NOMO-1 treated with dmso at 0.1 percent for 144 hours (cell line): ENCODE measurements at regions not wholly inside any gene's neighbourhood (a gene's known extent, or its start where the extent isn't known, plus 50 kb on each side); places are given as distances from the start of the nearest gene placed in this dataset.

Source experiments
- DNase-seq: peaks from one replicate; lab custom pipeline; 2025; ENCODE audit not compliant: unreplicated experiment; lab: John Stamatoyannopoulos, UW

GRCh38 chr10:8752146-8752843, 697.8 kb downstream of the GATA3 start:
- DNase-seq: no peak

GRCh38 chr10:8758029-8758428, 703.5 kb downstream of the GATA3 start:
- DNase-seq: no peak

- DNase-seq: no peak
Observed at GRCh38 chr10:8766899-8767298, 712.4 kb downstream of the GATA3 start.

- no peak for DNase-seq
Observed at GRCh38 chr10:8767591-8767990, 713.1 kb downstream of the GATA3 start.

GRCh38 chr10:8768341-8768740, 713.9 kb downstream of the GATA3 start:
- DNase-seq: no peak

GRCh38 chr10:8768852-8769251, 714.4 kb downstream of the GATA3 start:
- no peak for DNase-seq

- no peak for DNase-seq
Observed at GRCh38 chr10:8776926-8777622, 722.6 kb downstream of the GATA3 start.

GRCh38 chr10:8778713-8779112, 724.2 kb downstream of the GATA3 start:
- DNase-seq: no peak

GRCh38 chr10:8787649-8788048, 733.2 kb downstream of the GATA3 start:
- no peak for DNase-seq

GRCh38 chr10:8790390-8790789, 735.9 kb downstream of the GATA3 start:
- DNase-seq: no peak

GRCh38 chr10:8794860-8795259, 740.4 kb downstream of the GATA3 start:
- DNase-seq: no peak

GRCh38 chr10:8800426-8800825, 745.9 kb downstream of the GATA3 start:
- DNase-seq: no peak

- DNase-seq: no peak
Observed at GRCh38 chr10:8803992-8804391, 749.5 kb downstream of the GATA3 start.

- DNase-seq: no peak
Observed at GRCh38 chr10:8810677-8811076, 756.2 kb downstream of the GATA3 start.

GRCh38 chr10:8811201-8811600, 756.7 kb downstream of the GATA3 start:
- DNase-seq: no peak

- no peak for DNase-seq
Observed at GRCh38 chr10:8815969-8816368, 761.5 kb downstream of the GATA3 start.

GRCh38 chr10:8817299-8817698, 762.8 kb downstream of the GATA3 start:
- no peak for DNase-seq

GRCh38 chr10:8825611-8826010, 771.1 kb downstream of the GATA3 start:
- DNase-seq: no peak

- no peak for DNase-seq
Observed at GRCh38 chr10:8829592-8829991, 775.1 kb downstream of the GATA3 start.

- no peak for DNase-seq
Observed at GRCh38 chr10:8830048-8830447, 775.6 kb downstream of the GATA3 start.

- no peak for DNase-seq
Observed at GRCh38 chr10:8830876-8831275, 776.4 kb downstream of the GATA3 start.

- no peak for DNase-seq
Observed at GRCh38 chr10:8835453-8836167, 781.1 kb downstream of the GATA3 start.
